GM08714 (cell line): ENCODE measurements at regions not wholly inside any gene's neighbourhood (a gene's known extent, or its start where the extent isn't known, plus 50 kb on each side); places are given as distances from the start of the nearest gene placed in this dataset.

ENCODE experiments used
- H3K4me3 ChIP-seq: fragments of 200-500 bp; sonication (Bioruptor generic); 2 replicates; pipeline ENCODE4 v1.5.1; 2014; ENCODE audit warnings: mild to moderate bottlenecking, low read length, inconsistent platforms
- ZNF274 ChIP-seq: IDR thresholded peaks from 2 replicates; pipeline ENCODE4 v1.6.1; 2012; ENCODE audit warnings: mild to moderate bottlenecking, low read depth, low read length

- TF ChIP-seq ZNF274, result no peak
- H3K4me3 ChIP-seq, result no peak overlapping the region
Observed at GRCh38 chr6:9103876-9104521, 668.7 kb upstream of the SLC35B3 start.

DNA sequence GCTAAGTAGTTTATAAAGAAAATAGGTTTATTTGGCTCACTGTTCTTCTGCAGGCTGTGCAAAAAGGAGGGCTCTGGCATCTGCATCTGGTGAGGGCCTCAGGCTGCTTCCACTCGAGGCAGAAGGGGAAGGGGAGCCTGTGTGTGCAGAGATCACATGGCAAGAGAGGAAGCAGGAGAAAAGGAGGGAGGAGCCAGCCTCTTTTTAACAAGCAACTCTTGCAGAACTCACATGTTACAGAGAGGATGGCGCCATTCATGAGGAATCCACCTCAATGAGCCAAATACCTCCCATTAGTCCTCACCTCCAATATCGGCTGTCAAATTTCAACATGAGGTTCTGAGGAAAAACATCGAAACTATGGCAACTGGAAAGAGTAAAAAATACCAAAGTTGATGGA, 666.6 kb upstream of the SLC35B3 start:
- H3K4me3 ChIP-seq, result no peak overlapping the region
- TF ChIP-seq ZNF274, result no peak

- H3K4me3 ChIP-seq, result no peak overlapping the region
- TF ChIP-seq ZNF274, result no peak
Observed at GRCh38 chr6:9100869-9101580, 665.7 kb upstream of the SLC35B3 start.

GRCh38 chr6:9095729-9096128, 660.4 kb upstream of the SLC35B3 start:
- no peak overlapping the region for H3K4me3 ChIP-seq
- TF ChIP-seq ZNF274, result no peak

GRCh38 chr6:9095137-9095536, 659.8 kb upstream of the SLC35B3 start:
- no peak for TF ChIP-seq ZNF274
- H3K4me3 ChIP-seq, result no peak overlapping the region

DNA sequence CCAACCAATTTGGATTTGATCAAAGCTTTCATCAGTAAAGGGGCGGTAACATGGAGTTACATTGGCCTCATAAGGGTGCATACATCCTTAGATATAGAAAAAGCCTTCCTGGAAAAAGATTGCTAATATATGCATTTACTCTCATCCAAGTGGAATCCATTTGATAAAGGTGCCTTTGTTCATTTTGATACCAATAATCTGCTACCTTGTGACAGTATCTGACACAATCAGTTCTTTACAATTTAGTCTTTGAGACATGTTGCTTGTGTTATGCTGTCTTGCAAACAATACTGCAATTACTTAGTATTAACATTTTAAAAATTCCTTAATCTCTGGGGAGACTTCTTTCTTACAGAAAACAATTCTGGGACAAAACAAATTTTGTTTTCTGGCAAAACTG, 654.4 kb upstream of the SLC35B3 start:
- TF ChIP-seq ZNF274, result no peak
- no peak overlapping the region for H3K4me3 ChIP-seq

DNA sequence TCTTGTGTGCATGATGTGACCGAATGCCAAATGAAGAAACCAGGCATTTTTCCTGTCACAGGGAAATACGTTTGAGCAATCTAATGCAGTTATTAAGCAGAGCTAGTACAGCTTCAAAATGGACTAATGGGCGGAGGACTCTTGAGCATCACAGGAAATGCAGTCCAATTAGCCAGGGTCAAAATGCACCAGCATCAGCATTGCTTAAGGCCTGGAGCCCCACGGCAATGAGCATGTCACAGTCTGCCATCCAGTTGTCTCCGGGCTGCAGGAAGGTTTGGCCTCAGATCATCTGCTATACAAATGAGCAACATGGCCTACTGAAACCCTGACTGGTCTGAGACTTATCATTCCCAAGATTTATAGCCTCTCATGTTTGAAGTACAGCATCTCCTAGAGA, 652.1 kb upstream of the SLC35B3 start:
- TF ChIP-seq ZNF274, result no peak
- H3K4me3 ChIP-seq, result no peak overlapping the region

DNA sequence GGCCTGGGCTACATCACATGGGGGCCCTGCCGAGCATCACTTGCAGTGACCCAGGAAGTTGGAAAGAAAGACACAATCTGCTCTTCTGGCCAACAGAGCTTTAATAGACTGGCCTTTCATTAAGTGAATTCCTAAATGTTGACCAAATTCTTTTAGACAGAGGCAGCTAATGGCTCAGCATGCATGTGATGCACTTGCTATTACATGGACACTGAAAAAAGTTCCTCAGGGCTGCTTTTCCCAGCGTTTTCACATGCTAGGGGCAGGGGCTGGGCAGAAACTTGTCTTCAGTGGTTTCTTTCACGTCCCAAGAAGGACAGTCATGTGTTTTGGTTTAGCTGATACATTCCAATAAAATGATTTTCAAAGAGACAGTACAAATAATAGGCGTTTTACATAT, 651.0 kb upstream of the SLC35B3 start:
- TF ChIP-seq ZNF274, result no peak
- H3K4me3 ChIP-seq, result no peak overlapping the region

GRCh38 chr6:9085709-9086070, 650.3 kb upstream of the SLC35B3 start:
- H3K4me3 ChIP-seq, result no peak overlapping the region
- no peak for TF ChIP-seq ZNF274

DNA sequence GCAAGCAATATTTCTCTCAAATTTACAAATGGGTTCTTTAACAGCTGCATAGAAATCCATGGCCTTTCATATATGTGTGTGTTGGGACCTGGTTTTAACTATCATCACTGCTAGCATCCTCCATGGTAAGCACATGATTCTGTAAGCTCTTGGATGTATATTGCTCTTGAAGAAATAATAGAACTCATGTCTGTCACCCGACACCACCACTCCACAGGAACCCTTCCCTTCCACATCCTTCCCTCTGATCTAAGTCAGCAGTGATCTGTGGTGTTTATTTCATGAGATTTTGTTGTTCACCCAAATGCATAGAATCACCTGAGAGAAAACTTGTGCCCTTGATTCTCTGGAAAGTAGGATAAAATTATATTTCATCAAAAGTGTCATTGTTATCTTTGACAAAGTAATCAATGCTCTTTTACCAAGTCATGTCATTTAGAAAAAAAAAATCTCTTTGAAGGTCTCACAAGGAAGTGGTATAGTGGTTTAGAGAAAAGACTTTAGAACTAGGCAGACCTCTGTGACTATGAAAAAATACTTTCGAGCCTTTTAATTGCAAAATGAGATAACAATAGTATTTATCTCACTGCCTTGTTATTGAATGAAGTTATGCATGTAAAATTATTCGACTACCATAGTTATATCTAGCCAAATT, 649.8 kb upstream of the SLC35B3 start:
- no peak for TF ChIP-seq ZNF274
- no peak overlapping the region for H3K4me3 ChIP-seq

GRCh38 chr6:9083108-9083507, 647.8 kb upstream of the SLC35B3 start:
- no peak overlapping the region for H3K4me3 ChIP-seq
- TF ChIP-seq ZNF274, result no peak

DNA sequence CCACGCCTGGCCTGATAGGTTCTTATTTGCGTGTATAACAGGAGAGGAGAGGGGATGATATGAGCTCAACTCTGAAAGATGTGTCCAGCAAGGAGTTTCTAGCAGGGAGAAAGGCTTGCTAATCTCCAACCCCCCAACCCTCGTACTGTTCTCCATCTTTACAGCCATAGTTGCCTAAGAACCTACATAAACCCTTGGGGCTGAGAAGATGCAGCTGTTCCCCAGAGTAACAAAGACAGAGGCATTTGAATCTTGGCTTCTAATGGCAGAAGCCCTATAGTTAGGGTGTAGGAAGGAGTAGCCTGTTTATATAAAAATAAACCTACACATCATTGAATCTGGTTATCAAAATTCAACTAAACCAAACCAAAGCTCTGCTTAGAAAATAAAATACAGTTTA, 631.4 kb upstream of the SLC35B3 start:
- no peak for TF ChIP-seq ZNF274

DNA sequence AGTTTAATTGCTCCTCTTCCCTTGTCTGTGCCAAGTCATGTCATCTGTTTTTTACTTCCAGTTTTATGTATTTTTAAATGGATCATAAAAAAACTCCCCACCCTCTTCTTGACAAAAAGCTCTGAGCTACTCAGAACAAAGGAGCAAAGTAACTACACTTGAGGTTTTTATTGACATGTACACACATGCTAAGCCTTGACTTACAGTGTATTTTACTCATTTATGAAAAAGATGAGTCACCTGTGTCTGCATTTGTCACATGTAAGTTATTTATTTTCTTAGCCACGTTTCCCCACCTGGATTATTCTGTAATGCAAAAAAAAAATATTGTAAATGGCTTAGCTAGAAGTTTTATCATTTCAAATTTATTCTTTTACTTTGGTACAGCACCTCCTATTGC, 628.8 kb upstream of the SLC35B3 start:
- no peak overlapping the region for H3K4me3 ChIP-seq
- no peak for TF ChIP-seq ZNF274

More for the DNA sequence above, 631.4 kb upstream of the SLC35B3 start:
- H3K4me3 ChIP-seq, result no peak overlapping the region

- no peak for TF ChIP-seq ZNF274
- H3K4me3 ChIP-seq, result no peak overlapping the region
Observed at GRCh38 chr6:9062596-9062995, 627.3 kb upstream of the SLC35B3 start.

DNA sequence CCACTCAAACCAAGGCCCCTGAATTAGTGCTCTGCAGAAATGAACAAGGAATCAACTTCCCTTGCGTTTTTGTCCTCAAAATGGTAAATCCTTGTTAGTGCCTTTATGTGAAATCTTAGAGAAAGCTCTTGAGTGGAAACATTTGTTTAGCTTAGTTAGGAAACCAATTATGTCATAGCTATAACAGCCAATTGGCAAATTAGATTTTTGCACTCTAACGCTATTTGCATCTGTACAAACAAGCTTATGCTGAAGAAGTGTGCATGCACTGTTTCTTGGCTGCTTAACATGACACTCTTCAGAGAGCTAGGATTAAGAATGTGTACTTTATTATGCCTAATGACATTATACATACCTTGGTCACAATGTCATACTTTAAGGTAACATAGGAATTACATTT, 622.6 kb upstream of the SLC35B3 start:
- no peak for TF ChIP-seq ZNF274
- H3K4me3 ChIP-seq, result no peak overlapping the region
